Ramos (cell line): ENCODE measurements at regions not wholly inside any gene's neighbourhood (a gene's known extent, or its start where the extent isn't known, plus 50 kb on each side); places are given as distances from the start of the nearest gene placed in this dataset.

ENCODE experiments used
- in situ Hi-C: fragments of 300-500 bp; cut with MboI; formaldehyde crosslinking; loops from one replicate; pipeline ENCODE4 v1.14.3; 2022; ENCODE audit warnings: low sequenced_read_pairs; ENCODE audit not compliant: unreplicated experiment

DNA sequence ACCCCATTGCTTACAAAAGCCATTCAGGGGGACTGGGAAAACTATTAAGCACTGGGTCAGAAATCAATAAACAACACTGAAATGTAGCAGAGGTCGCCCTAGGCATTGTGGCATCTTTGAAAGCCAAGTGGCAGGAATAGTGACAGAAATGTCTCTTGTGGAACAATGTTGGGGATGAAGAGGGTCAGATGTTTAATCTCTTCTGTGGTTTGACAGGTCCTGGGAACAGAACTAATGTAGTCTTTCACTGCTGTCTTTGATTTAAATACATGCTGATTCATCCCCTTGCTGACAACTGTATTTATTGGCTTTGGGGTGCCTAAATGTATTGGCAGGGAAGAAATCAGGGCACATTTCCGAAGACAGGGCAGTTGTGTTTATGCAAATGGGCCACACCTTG lies 194.8 kb downstream of the ATG4C start:
- in situ Hi-C loops: no loop called here

DNA sequence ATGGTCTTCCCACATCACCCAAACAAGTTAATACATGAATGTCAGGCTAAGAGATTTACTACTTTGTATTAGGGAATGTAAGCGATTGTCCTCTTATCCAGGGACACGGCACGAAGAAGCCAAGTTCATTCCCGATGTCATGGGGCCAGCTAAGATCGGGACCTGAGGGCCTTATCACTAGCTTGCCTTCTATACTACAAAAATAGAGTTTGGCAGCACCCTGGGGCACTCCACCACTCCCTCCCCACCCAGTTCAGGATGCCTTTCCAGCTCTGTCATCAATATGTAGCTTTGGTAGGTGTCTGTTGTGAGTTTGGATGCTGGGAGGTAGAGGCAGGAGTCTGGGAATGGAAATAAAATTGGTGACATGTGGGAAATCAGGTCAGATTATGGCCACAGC lies 197.5 kb downstream of the ATG4C start:
- in situ Hi-C loops: no loop called here

DNA sequence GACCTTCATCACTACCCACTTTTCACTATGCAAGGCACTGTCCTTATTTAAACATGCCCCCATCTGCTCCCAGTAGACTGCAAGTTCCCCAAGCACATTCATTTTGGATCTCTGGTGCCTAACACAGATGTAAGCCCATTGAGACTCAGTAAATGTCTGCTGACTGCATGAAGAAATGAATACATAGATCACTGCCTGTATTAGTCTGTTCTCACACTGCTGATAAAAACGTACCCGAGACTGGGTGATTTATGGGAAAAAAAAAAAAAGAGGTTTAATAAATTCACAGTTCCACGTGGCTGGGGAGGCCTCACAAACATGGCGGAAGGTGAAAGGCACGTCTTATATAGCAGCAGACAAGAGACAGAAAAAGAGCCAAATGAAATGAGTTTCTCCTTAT lies 204.9 kb downstream of the ATG4C start:
- in situ Hi-C loops: no loop called here

DNA sequence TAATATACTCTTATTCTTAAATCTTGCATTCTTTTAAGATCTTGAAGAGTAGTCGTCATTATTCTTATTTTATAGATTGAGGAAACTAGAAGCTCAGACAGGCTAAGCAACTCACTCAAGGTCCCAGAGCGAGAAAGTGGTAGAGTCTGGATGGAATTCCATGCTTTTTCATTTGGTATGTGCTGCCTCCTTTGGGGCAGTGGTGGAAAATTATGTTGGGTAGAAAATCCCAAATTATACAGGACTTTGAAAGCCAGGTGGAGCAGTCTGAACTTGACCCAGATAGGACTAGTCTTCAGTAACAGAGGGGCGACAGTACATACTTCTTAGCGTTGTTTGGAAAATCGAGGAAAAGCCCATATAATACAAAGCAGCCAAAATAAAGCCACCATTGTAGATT lies 205.6 kb downstream of the ATG4C start:
- in situ Hi-C loops: no loop called here

DNA sequence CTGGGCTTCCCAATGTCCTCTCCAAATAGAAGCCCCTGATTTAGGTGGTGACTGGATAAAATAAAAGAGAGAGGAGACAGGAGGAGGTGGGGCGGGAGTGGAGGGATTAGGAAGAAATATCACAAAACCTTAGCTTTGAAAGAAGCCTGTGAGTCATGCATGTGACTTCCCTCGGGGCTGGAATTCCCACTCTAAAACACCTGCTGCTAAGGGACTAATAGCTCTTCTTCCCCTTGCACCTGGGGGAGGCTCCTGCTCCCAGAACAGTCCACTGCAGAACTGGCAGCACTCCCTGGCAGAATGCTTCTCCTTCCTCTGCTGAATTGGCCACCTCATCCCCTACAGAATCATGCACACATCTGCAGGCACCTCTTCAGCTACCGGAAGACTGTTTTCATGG lies 207.2 kb downstream of the ATG4C start:
- in situ Hi-C loops: no loop called here

DNA sequence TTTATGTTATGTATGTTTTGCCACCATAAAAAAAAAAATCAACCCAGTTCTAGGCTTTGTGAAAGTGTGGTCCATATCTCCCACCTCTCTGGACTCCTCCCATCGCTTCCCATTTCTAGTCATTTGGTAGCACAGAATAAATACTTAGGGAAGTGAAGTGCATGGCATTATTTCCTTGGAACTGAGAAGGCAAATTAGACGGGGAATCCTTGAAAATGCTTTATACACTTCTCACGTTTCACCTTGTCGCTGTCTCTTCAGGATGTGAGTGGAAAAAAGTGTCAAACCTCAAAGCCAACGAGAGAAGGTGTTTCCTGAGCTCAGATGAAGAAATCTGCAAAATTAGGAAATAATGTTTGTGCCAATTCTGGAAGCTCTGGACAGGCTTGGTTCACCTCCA lies 209.9 kb downstream of the ATG4C start:
- in situ Hi-C loops: no loop called here

DNA sequence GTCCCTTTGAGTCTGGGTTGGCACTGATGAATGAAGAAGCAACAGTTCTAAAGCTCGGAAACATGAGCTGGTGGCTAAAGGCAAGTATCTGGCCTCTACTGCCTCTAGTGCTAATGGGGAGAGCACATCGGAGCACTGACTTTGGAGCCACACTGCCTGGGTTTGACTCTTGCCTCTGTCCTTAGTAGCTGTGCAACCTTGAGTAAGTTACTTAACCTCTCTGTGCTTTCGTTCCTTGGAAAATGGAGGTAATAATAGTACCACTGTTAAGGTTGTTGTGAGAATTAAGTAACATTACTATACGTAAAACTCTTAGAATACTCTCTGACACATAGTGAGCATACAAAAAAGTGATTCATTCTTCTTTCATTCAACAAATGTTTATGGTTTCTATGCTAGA lies 211.2 kb downstream of the ATG4C start:
- in situ Hi-C loops: no loop called here

DNA sequence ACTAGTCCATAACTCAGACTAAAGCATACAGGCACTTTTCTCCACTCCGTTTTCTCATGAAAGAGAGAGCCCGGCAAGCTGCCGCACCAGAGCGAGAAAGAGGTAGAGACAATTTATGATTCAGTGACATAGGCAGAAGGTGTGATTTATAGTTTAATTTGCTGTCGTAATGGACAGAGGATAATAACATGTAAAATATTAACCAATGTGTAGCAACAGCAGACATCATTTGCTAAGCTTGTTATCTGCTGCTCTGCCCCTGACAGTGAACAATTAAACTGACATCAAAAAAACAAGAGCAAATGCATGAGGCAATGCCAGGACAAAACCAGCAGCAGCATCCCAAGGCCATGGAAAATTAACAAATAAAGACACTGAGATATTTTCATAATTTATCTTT lies 214.0 kb downstream of the ATG4C start:
- in situ Hi-C loops: no loop called here

DNA sequence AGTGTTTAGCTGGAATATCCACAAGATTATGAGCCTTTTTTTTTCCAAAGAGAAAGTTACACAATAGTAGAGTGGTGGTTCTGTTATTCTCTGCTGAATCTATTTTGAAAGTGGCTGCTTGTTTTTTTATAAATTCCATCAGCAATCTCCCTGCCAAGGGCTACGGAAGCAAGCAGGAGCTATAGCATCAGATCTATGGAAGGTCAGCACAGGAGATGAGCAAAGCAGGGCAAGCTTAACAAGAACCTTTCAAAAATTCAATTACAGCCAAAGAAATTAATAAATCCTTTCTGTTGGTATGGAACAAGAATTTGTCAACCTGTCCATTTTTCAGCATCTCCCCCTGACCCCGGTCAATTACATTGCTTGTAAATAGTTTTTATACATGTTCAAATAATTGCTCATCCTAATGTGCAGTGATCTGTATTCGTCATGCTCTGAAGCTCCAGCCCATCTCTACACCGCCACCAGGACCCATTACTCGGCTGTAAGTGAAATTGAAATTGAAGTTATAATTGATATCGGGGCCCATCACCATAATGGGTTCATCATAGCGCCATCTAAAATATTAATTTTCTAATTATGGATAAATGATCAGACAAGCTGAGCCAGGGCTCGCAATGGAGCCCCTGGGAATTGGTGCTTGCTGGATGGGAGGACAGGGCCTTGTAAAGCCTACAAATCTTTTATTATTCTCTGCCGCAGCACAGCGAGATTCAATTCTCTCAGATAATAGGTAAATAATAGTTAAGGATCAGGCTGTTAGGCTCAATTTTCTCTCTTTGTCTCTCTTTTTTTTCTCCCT lies 215.1 kb downstream of the ATG4C start:
- in situ Hi-C loops: no loop called here

DNA sequence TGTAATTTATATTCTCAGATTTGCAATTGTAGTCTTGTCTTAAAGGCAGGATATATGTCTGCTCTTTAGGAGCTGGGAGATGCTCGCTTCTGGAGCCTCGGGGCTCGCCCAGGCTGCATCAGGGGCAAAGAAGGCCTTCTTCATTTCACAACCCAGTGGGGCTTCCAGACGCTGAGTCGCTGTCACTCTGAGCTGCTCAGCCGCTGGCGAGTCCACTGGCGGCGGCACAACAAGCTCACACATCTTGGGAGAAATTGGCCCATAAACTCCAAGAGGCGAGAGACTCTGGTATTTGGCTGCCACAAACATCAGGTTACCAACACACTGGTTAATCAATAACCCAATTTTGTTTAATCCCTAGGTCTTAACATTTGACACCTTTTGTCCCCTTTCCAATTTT lies 216.6 kb downstream of the ATG4C start:
- in situ Hi-C loops: no loop called here

DNA sequence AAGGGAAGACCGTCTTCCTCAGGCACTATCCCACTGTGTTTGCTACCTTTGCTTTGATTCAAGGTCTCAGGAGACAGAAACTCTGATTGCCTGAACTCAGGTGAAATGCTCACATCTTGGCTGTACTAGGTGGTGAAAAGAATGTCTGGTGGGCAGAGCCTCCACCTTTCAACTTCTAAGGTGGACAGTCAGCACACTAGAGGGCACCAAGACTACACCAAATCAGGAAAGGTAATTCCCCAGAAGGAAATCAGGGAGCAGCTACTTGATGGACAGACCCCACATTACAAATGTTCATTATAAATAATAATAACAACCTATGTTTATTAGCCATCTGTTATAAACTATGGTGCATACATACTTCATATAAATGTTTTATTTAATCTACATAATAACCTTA lies 220.9 kb downstream of the ATG4C start:
- in situ Hi-C loops: no loop called here

DNA sequence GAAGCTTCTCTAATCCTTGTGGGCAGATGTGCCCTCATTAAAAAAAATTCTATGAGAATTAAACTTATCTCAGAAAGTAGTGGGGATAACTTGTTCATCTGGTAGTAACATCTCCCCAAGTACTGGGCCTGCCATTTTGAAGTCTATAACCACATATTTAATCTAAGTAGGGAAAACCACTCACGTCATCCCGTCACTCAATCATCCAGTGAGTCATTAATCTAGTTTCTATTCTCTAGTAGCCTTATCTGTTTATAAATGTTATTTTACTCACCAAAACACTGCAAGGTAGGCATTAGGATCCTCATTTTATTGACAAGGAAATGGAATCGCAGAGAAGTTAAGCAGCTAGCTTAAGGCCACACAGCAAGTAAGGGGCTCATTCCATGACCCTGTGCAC lies 221.9 kb downstream of the ATG4C start:
- in situ Hi-C loops: no loop called here

DNA sequence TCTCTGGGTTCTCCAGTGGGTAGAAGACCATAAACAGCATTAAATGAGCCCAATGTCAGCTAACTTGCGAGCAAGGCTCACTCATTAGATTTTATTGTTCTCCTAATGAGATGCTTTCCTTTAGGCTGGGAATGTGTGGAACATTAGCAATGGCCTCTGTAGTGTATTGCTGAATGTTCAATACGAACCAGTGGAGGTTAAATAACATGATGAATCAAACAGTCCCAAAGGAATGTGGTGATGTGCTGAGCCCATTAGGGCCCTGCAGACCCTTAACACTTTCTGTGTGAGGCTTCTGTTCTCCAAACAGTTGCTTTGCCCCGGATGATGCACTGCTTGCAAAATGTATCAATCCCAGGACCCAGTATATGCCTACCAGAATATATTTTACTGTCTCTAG lies 225.5 kb downstream of the ATG4C start:
- in situ Hi-C loops: no loop called here

DNA sequence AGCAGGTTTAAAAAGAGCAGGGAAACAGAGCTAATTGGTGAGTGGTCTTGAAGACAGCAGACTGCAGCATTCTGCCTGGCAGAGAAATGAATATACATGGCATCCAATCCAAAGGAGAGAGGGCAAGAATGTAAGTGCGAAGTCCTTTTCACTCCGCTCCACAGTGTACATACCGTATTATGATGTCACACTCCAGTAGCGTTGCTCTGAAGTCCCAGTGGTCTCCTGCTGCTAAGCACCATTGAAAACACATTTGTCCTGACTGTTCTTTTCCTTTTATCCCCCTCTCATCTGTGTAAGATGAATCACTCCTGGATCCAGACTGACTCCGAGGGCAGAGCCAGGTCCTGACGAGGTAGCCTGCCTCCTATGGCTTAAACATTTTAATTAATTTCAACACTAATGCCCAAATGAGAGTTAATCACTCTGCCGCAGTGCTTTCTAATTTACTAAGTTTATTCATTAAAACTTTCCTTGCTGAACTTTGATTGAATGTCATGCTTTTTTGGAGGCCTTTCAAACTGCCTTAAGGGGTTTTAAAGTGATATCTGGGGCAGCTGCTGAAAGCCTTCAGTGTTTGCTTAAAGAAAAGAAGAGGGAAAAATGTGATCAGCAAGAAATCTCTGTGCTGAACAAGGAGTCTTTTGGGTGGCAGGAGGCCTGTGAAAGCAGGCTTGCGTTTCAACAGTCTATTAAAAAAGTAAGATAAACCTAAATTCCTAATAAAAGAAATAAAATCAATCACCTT lies 227.2 kb downstream of the ATG4C start:
- in situ Hi-C loops: no loop called here

DNA sequence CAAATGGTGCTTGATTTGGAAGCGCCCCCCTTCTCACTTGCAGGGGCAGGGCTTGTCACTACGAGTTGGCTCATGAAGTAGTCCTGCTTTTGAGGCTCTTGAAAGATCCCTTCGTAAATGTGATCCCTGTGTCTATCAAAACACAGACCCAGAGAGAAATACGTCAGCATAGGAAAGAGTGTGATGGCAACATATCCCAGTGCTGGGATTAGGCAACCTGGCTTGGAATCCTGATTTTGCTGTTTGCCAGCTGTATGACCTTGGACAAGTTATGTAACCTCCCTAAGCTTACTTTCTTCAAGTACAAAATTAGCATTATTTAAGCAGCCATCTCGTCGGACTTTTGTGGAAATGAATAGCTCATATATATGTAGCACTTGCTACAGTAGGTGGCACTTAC lies 228.4 kb downstream of the ATG4C start:
- in situ Hi-C loops: no loop called here

DNA sequence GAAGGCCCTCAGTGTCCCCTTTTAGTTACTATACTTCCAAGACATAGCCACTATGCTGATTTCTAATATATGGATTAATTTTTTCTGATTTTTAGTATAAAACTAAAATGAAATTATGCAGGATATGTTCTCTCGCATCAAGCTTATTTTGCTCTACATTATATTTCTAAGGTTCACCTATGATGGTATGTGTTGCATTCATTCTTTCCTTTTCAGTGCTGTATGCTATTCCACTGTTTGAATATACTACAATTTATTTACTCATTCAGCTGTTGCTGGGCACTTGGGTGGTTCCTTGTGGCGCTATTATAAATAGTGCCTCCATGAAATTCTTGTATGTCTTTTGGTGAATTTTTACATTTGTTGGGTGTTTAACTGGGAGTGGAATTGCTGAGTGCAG lies 230.3 kb downstream of the ATG4C start:
- in situ Hi-C loops: no loop called here

DNA sequence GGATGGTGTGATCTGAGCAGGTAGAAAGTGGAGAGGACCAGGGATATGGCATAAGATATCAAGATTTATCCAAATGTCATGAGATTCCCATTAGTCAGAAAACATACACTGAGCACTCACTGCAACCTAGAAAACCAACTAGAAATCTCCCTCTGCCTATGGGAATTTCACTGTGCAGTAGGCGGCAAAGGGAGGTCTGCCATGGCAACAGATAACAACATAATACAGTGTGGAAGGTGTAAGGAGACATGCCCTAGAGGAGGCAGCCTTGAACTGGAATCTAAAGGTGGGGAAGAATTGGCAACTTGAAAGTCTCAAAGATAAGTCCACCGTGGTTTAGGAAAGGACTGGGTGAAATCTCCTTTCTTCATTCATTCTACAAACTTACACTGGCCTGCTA lies 238.4 kb downstream of the ATG4C start:
- in situ Hi-C loops: no loop called here

DNA sequence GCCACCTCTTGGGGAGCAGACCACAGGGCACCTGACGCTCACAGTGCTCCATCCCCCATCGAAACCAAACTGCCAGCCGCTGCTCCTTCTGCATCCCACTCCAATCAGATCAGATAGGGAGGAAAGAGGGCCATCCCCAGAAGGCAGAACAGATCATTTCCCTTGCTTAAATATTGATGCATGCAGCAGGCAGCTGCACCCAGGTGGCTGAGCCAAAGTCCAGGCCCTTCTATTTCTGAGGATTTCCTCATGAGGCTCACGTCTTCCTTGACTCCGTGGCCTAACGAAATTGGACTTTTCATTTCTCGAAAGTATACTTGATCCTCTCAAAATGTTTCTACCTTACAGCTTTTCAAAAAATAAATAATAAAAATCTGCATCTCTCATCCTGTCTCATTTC lies 239.2 kb downstream of the ATG4C start:
- in situ Hi-C loops: no loop called here

DNA sequence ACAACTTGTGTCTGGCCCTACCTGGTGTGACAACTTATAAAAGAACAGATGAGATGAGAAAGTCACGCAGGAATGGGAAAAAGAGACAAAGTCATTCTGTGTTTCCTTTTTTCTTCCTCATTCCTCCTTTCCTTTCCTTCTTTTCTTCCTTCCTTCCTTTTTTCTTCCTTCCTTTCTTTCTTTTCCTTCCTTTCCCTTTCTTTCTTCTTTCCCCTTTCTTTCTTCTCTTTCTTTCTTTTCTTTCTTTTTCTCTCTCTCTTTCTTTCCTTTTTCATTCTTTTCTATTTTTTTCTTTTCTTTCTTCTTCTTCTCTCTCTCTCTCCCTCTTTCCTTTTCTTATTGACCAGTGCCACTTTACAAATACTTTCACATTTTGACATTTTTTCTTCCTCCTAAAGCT lies 239.7 kb downstream of the ATG4C start:
- in situ Hi-C loops: no loop called here

DNA sequence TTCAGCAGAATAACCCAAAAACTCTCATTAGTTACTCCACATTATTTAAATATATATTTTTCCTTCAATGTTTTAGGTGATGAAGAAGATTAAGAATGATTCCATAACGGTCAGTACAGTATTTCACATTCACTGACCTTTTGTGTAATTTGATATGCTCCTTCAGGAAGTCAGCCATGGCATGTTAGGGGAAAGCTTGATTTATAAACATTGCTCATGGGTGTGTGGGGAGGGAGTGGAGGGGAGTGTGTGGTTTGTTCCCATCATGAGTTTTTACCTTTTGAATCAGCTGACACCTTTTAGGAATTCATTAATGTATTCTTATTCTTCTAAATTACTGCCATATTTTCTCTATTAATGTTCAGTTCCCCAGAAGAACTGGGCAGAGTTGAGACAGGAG lies 240.2 kb downstream of the ATG4C start:
- in situ Hi-C loops: no loop called here

DNA sequence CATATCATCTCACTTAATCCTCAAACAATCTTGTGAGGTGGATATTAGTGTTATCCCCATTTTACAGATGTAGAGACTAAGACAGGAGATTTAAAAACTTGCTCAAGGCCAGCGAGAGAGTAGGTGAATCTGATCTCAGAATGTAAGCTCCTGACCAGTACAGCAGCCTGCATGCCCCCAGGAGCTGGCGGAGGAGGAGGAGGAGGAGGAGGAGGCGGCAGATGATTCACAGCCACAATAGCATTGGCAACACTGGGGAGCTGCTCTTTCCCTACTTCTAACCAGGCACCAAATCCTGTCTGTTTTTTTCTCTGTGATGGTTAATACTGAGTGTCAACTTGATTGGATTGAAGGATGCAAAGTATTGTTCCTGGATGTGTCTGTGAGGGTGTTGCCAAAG lies 243.2 kb downstream of the ATG4C start:
- in situ Hi-C loops: no loop called here

DNA sequence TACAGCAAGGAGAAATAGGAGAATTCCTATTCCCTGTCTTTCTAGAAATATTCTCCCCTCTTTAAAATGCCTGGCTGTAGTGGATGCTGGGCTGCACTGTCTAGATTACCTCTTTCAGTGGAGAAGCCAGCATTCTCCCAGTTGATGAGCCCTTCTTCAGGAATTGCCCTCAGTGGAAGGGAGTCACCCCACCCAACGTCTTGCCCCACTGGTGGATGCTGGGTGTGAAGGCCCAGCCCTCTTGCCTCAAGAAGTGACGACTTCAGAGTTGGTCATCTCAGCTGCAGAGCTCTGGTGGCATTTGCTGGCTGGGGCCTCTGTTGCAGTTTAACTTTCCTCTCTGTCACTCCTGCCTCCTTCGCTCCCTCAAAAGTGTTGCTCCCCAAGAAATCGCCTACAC lies 248.2 kb downstream of the ATG4C start:
- in situ Hi-C loops: no loop called here
